ENCODE measurements at regions not wholly inside any gene's neighbourhood (a gene's known extent, or its start where the extent isn't known, plus 50 kb on each side); places are given as distances from the start of the nearest gene placed in this dataset.

DNA sequence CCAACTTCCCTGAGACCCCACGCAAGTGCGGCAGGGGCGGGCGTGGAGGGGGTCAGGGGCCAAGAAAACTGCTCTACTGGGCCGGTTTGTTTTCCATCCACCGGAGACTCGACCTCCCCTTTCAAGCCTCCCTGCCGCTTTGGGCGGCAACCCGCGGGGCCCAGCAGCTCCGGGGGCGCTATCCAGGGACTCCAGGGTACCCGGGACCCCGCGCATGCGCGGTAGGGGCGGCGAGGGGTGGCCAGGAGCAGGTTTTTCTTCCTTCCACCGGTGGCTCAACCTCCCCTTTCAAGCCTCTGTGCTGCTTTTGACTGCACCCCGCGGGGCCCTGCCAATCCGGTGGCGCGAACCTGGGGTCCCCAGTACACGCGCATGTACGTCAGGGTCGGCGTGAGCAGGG, 323.5 kb downstream of the ALG10 start:
- DNase-seq (ENCODE audit: low read depth): no peak

- DNase-seq (ENCODE audit: low read depth): no peak
Measured at GRCh38 chr12:34346372-34347034, 324.2 kb downstream of the ALG10 start.

DNA sequence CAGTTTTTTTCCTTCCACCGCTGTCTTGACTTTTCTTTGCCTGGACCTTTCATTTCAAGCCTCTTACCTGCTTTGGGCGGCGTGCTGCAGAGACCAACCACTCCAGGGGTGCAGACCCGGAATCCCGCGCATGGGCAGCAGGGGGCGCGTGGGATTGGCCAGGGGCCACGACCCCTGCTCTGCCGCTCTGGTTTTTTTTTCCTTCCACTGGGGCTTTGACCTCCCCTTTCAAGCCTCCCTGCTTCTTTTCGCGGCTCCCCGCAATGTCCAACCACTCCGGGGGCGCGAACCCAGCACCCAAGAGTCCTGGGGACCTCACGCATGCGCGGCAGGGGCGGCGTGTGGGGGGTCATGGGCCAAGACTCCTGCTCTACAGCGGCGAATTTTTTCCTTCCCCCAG, 325.1 kb downstream of the ALG10 start:
- DNase-seq (ENCODE audit: low read depth): no peak

GRCh38 chr12:34348064-34348463, 325.8 kb downstream of the ALG10 start:
- DNase-seq (ENCODE audit: low read depth): no peak

DNA sequence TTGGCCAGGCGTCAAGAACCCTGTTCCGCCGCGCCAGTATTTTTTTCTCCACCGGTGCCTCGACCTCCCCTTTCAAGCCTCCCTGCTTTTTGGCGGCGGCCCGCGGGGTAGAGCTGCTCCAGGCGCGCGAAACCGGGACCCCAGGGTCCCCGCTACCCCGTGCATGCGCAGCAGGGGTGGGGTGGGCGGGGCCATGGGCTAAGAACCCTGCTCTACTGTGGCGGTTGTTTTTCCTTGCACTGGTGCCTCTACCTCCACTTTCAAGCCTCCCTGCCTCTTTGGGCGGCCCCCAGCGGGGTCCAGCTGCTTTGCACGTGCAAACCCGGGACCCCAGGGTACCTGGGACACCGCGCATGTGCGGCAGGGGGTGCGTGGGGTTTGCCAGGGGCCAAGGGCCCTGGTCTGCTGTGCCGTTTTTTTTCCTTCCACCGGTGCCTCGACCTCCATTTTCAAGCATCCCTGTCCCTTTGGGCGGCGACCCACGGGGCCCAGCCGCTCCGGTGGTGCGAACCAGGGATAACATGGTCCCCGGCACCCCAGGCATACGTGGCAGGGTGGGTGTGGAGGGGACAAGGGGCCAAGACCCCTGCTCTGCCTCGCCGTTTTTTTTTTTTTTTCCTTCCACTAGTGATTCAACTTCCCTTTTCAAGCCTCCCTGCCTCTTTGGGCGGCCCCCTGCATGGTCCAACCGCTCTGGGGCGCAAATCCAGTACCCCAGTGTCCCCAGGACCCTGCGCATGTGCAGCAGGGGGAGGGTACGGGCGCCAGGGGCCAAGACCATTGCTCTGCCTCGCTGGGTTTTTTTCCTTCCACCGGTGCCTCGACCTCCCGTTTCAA, 326.8 kb downstream of the ALG10 start:
- no peak for DNase-seq (ENCODE audit: low read depth)

DNA sequence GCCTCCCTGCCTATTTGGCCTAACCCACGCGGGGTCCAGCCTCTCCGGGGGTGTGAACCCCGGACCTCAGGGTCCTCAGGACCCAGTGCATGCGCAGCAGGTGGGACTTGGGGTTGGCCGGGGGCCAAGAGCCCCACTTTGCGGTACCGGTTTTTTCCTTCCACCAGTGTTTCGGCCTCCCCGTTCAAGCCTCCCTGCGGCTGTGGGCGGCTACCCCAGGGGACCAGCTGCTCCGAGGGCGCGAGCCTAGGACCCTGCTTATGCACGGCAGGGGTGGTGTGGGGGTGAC, 327.3 kb downstream of the ALG10 start:
- no peak for DNase-seq (ENCODE audit: low read depth)

DNA sequence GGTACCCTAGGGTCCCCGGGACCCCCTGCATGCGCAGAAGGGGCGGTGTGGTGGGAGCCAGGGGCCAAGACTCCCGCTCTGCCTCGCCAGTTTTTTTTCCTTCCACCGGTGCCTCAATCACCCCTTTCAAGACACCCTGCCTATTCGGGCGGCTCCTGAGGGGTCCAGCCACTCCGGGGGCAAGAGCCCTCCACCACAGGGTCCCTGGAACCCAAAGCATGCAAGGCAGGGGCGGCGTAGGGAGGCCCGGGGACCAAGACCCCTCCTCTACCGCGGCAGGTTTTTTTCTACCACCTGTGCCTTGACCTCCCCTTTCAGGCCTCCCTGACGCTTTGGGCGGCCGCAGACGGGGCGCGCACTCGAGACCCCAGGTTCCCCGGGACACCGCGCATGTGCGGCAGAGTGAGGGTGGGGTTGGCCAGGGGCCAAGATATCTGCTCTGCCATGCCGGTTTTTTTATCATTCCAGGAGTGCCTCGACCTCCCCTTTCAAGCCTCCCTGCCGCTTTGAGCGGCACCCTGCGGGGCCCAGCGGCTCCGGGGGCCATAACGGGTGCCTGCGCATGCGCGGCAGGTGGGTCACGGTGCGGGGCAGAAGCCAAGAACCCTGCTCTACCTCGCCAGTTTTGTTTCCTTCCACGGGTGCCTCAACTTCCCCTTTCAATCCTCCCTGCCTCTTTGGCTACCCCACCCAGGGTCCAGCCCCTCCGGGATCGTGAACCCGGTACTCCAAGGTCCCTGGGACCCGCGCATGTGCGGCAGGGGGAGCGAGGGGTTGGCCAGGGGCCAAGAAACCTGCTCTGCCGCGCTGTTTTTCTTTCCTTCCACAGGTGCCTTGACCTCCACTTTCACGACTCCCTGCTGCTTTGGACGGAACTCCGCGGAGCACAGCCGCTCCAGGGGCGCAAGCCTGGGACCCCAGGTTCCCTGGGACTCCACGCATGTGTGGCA, 328.1 kb downstream of the ALG10 start:
- DNase-seq (ENCODE audit: low read depth): no peak

DNA sequence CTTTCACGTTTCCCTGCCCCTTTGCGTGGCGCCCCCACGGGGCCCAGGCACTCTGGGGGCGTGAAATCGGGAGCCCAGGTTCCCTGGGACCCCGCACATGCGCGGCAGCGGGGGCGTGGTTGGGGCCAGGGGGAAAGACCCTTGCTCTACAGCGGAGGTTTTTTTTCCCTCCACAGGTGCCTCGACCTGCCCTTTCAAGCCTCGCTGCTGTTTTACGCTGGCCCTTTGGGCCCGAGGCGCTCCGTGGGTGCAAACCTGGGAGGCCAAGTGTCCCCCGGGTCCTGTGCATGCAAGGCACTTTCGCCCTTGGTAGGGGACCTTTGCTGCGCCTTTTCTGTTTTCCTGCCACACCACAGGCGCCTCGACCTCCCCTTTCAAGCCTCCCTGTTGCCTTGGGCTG, 329.8 kb downstream of the ALG10 start:
- DNase-seq (ENCODE audit: low read depth): no peak

DNA sequence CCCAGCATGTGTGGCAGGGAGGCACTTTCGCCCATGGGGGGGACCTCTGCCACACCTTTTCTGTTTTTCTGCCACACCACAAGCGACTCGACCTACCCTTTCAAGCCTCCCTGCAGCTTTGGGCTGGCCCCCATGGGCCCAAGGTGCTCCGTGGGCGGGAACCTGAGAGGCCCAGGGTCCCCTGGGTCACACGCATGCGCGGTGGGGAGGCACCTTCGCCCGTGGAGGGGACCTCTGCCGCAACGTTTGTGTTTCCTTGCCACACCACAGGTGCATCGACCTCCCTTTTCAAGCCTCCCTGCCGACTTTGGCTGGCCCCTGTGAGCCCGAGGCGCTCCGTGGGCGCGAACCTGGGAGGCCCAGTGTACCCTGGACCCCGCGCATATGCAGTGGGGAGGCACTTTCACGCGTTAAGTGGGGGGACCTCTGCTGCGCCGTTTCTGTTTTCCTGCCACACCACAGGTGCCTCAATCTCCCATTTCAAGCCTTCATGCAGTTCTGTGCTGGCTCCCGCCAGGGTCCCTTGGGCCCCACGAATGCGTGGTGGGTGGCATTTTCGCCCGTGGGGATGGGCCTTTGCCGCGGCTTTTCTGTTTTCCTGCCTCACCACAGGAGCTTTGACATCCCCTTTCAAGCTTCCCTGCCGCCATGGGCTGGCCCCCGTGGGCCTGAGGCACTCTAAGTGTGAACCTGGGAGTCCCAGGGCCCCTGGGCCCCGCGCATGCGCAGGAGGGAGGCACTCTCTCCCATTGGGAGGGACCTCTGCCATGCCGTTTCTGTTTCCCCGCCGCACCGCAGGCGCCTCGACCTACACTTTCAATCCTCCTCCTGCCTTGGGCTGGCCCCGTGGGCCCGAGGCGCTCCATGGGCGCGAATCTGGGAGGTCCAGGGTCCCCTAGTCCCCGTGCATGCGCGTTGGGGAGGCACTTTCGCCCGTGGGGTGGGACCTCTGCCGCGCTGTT, 332.2 kb downstream of the ALG10 start:
- DNase-seq (ENCODE audit: low read depth): no peak

DNA sequence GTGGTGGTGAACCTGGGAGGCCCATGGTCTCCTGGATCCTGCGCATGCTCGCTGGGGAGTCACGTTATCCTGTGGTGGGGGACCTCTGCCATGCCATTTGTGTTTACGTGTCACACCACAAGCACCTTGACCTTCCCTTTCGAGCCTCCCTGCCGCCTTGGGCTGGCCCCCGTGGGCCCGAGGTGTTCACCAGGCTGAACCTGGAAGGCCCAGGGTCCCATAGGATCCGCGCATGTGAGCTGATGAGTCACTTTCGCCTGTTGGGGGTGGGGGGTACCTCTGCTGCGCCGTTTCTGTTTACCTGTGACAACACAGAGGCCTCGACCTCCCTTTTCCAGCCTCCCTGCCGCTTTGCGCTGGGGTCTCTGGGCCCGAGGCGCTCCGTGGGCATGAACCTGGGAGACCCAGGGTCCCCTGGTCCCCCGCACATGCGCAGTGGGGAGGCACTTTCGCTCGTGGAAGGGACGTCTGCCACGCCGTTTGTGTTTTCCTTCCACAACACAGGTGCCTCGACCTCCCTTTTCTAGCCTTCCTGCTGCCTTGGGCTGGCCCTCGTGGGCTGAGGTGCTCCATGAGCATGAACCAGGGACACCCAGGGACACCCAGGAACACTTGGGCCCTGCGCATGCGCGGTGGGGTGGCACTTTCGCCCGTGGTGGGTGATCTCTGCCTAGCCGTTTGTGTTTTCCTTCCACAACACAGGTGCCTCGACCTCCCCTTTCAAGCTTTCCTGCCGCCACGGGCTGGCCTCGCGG, 334.1 kb downstream of the ALG10 start:
- DNase-seq (ENCODE audit: low read depth): no peak

DNA sequence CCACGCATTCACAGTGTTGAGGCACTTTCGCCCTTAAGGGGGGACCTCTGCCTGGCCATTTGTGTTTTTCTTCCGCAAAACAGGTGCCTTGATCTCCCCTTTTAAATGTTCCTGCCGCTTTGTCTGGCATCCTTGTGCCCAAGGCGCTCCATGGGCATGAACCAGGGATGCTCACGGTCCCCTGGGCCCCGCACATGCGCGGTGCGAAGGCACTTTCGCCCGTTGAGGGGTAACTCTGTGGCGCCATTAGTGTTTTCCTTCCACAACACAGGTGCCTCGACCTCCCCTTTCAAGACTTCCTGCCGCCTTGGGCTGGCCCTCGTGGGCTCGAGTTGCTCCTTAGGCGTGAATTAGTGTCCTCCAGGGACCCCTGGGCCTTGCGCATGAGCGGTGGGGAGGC, 335.5 kb downstream of the ALG10 start:
- DNase-seq (ENCODE audit: low read depth): no peak

DNA sequence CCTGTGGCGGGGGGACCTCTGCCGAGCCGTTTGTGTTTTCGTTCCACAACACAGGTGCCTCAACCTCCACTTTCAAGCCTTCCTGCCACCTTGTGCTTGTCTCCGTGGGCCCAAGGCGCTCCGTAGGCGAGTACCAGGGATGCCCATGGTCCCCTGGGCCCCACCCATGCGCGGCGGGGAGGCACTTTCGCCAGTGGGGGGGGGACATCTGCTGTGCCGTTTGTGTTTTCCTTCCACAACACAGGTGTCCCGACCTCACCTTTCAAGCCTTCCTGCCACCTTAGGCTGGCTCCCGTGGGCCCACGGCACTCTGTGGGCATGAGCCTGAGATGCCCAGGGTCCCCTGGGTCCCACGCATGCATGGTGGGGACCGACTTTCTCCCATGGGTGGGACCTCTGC, 335.9 kb downstream of the ALG10 start:
- DNase-seq (ENCODE audit: low read depth): no peak

DNA sequence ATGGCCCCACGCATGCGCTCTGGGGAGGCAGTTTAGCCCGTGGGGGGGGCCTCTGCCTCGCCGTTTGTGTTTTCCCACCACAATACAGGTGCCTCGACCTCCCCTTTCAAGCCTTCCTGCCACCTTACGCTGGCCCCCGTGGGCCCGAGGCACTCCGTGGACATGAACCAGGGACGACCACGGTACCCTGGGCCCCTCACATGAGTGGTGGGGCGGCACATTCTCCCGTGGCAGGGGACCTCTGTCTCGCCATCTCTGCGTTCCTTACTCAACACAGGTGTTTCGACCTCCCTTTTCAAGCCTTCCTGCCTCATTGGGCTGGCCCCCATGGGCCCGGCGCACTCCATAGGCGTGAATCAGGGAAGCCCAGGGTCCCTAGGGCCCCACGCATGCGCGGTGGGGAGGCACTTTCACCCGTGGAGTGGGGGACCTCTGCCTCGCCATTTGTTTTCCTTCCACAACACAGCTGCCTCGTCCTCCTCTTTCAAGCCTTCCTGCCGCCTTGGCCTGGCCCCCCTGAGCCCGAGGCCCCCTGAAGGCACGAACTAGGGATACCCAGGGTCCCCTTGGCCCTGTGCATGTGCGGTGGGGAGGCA, 339.5 kb downstream of the ALG10 start:
- DNase-seq (ENCODE audit: low read depth): no peak

- no peak for DNase-seq (ENCODE audit: low read depth)
Measured at GRCh38 chr12:34363050-34363673, 340.9 kb downstream of the ALG10 start.

- DNase-seq (ENCODE audit: low read depth): no peak
Measured at GRCh38 chr12:34368079-34368478, 345.8 kb downstream of the ALG10 start.

- no peak for DNase-seq (ENCODE audit: low read depth)
Measured at GRCh38 chr12:34371050-34371449, 348.8 kb downstream of the ALG10 start.

DNA sequence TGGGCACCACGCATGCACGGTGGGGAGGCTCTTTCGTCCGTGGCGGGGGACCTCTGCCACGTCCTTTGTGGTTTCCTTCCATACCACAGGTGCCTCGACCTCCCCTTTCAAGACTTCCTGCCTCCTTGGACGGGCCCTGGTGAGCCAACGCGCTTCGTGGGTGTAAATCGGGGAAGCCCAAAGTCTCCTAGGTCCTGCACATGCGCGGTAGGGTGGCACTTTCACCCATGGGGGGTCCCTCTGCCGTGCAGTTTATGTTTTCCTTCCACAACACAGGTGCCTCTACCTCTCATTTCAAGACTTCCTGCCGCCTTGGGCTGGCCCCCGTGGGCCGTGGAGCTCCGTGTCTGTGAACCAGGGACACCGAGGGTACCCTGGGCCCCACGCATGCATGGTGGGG, 349.7 kb downstream of the ALG10 start:
- no peak for DNase-seq (ENCODE audit: low read depth)

- DNase-seq (ENCODE audit: low read depth): no peak
Measured at GRCh38 chr12:34373926-34374325, 351.6 kb downstream of the ALG10 start.

GRCh38 chr12:34376133-34376799, 354.0 kb downstream of the ALG10 start:
- no peak for DNase-seq (ENCODE audit: low read depth)

Data from EH (cell line).